ENCODE measurements at regions not wholly inside any gene's neighbourhood (a gene's known extent, or its start where the extent isn't known, plus 50 kb on each side); places are given as distances from the start of the nearest gene placed in this dataset.

- no peaks in the 10 kb centered on the region for H3K9me2 ChIP-seq (replicated peaks; ENCODE audit: low read depth, low read length)
- no peaks in the 10 kb centered on the region for H3K36me3 ChIP-seq (ENCODE audit: insufficient read depth, low read length)
- H3F3A ChIP-seq (ENCODE audit: low read depth), result no peaks in the 10 kb centered on the region
These were observed 1822.6 kb downstream of the SUCLG1 start for GRCh38 chr2:82636402-82637020.

DNA sequence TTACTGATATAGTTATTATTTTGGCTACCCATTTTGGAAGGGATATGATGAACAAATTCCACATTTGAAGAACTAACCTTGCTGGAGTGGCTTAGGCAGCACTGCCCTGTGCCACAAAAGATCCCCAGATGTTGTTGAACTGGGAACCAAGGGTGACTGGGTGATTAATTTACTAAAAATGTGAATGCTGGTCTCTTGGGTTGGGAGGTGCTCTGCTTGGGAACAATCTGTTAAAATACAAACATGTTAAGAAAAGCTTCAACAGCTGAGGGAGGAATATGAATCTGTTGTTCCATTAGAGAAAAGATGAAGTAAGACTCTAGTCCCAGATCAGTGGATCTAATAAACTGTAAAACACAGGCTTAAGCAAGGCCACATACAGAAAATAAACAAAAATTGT lies 1860.1 kb downstream of the SUCLG1 start:
- TF ChIP-seq EZH2phosphoT487 (IDR thresholded peaks at IDR 0.05; ENCODE audit: borderline replicate concordance) (no peak), CTCF (conservative IDR thresholded peaks at IDR 0.05; ENCODE audit: low read length) (no peak)
- no peaks in the 10 kb centered on the region for H3K79me2 ChIP-seq (ENCODE audit: insufficient read depth, low read length)

More at GRCh38 chr2:82636402-82637020, 1822.6 kb downstream of the SUCLG1 start:
- Histone ChIP-seq H3K9ac (ENCODE audit: low read depth, low read length, poor library complexity, severe bottlenecking) (no peak overlapping the region), H3K4me3 (ENCODE audit: low read length, poor library complexity, severe bottlenecking) (no peak overlapping the region), H2AFZ (ENCODE audit: low read length) (no peak overlapping the region), H3K27me3 (ENCODE audit: insufficient read depth, low read length, poor library complexity, severe bottlenecking) (no peaks in the 10 kb centered on the region), H4K20me1 (ENCODE audit: insufficient read depth, low read length, poor library complexity, severe bottlenecking) (no peaks in the 10 kb centered on the region), H3K4me2 (ENCODE audit: low read depth, low read length, poor library complexity, severe bottlenecking) (no peak overlapping the region), H3K79me2 (ENCODE audit: insufficient read depth, low read length) (no peaks in the 10 kb centered on the region), H3K9me3 (ENCODE audit: insufficient read depth, low read depth, low read length) (no peaks in the 10 kb centered on the region), H3K4me1 (ENCODE audit: insufficient read depth, low read length, poor library complexity, severe bottlenecking) (no peaks in the 10 kb centered on the region)
- TF ChIP-seq CTCF (conservative IDR thresholded peaks at IDR 0.05; ENCODE audit: low read length), result no peak
- no peak for TF ChIP-seq EZH2phosphoT487 (IDR thresholded peaks at IDR 0.05; ENCODE audit: borderline replicate concordance)

DNA sequence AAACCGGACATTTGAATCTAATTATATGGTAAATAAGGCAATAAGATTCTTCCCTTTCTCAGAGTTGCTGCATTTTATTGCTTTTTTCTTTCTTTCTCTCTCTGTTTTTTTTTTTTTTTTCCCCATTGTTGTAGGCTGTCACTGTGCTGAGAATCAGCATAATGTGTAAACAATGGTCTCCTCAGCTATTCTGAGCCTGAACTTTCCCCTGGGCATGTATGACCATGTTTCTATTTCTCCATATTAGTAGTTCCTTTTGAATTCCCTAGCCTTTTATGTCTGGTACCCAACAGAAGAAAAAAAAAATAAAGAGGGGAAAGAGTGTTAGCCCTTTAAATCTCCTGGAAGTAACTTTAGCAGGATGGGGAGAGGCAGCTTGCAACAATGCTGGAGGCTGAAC lies 1862.5 kb downstream of the SUCLG1 start:
- H3K9ac ChIP-seq (ENCODE audit: low read depth, low read length, poor library complexity, severe bottlenecking), result no peak overlapping the region
- no peak for TF ChIP-seq EZH2phosphoT487 (IDR thresholded peaks at IDR 0.05; ENCODE audit: borderline replicate concordance)
- no peak for TF ChIP-seq CTCF (conservative IDR thresholded peaks at IDR 0.05; ENCODE audit: low read length)
- H4K20me1 ChIP-seq (ENCODE audit: insufficient read depth, low read length, poor library complexity, severe bottlenecking), result no peaks in the 10 kb centered on the region
- H3K36me3 ChIP-seq (ENCODE audit: insufficient read depth, low read length), result no peaks in the 10 kb centered on the region
- no peak overlapping the region for H2AFZ ChIP-seq (ENCODE audit: low read length)
- no peaks in the 10 kb centered on the region for H3K27me3 ChIP-seq (ENCODE audit: insufficient read depth, low read length, poor library complexity, severe bottlenecking)
- no peak overlapping the region for H3K4me2 ChIP-seq (ENCODE audit: low read depth, low read length, poor library complexity, severe bottlenecking)
- no peaks in the 10 kb centered on the region for H3K9me2 ChIP-seq (replicated peaks; ENCODE audit: low read depth, low read length)
- H3K79me2 ChIP-seq (ENCODE audit: insufficient read depth, low read length), result no peaks in the 10 kb centered on the region
- no peaks in the 10 kb centered on the region for H3F3A ChIP-seq (ENCODE audit: low read depth)
- no peak overlapping the region for H3K4me3 ChIP-seq (ENCODE audit: low read length, poor library complexity, severe bottlenecking)
- H3K4me1 ChIP-seq (ENCODE audit: insufficient read depth, low read length, poor library complexity, severe bottlenecking), result peaks cover 5% of the 10 kb centered on the region
- H3K9me3 ChIP-seq (ENCODE audit: insufficient read depth, low read depth, low read length), result no peaks in the 10 kb centered on the region; the same call in 1 of the 2 replicates

More for the DNA sequence above, 1860.1 kb downstream of the SUCLG1 start:
- Histone ChIP-seq H3K9me2 (replicated peaks; ENCODE audit: low read depth, low read length) (no peaks in the 10 kb centered on the region), H2AFZ (ENCODE audit: low read length) (no peak overlapping the region), H4K20me1 (ENCODE audit: insufficient read depth, low read length, poor library complexity, severe bottlenecking) (no peaks in the 10 kb centered on the region), H3K4me3 (ENCODE audit: low read length, poor library complexity, severe bottlenecking) (no peak overlapping the region), H3K36me3 (ENCODE audit: insufficient read depth, low read length) (no peaks in the 10 kb centered on the region), H3F3A (ENCODE audit: low read depth) (no peaks in the 10 kb centered on the region), H3K9ac (ENCODE audit: low read depth, low read length, poor library complexity, severe bottlenecking) (no peak overlapping the region), H3K4me1 (ENCODE audit: insufficient read depth, low read length, poor library complexity, severe bottlenecking) (no peaks in the 10 kb centered on the region), H3K4me2 (ENCODE audit: low read depth, low read length, poor library complexity, severe bottlenecking) (no peak overlapping the region), H3K9me3 (ENCODE audit: insufficient read depth, low read depth, low read length) (no peaks in the 10 kb centered on the region; the same call in 1 of the 2 replicates), H3K27me3 (ENCODE audit: insufficient read depth, low read length, poor library complexity, severe bottlenecking) (no peaks in the 10 kb centered on the region)

Measured in Loucy (cell line).